Kidney (tissue), 13 donors: ENCODE measurements at regions not wholly inside any gene's neighbourhood (a gene's known extent, or its start where the extent isn't known, plus 50 kb on each side); places are given as distances from the start of the nearest gene placed in this dataset.

Experiments used
- DNase-seq, 5 donors: peaks; one replicate each; pipeline ENCODE4 v3.0.0-alpha.2; 2013 to 2020
- FAIRE-seq: peaks from 2 replicates; lab custom pipeline; 2012; peaks lifted over from hg19 to GRCh38; lab: Jason Lieb, UNC
- H3K27ac ChIP-seq, 2 donors: one replicate each; pipeline ENCODE4 v1.7.0; 2013; ENCODE audit warnings: low read depth in 2 of 2, low read length in 2 of 2, inconsistent platforms in 1 of 2
- H3K27me3 ChIP-seq: one replicate; pipeline ENCODE4 v1.7.1; 2013; ENCODE audit warnings: low read length, inconsistent platforms; ENCODE audit not compliant: control insufficient read depth, insufficient read depth
- H3K36me3 ChIP-seq, 3 donors: one replicate each; pipeline versions ENCODE4 v1.7.0 to v1.7.1; 2013; ENCODE audit warnings: low read length in 3 of 3, control low read depth in 1 of 3, inconsistent platforms in 1 of 3; ENCODE audit not compliant: insufficient read depth in 3 of 3, control insufficient read depth in 2 of 3
- H3K4me1 ChIP-seq, 3 donors: one replicate each; pipeline versions ENCODE4 v1.7.0 to v1.7.1; 2013; ENCODE audit warnings: low read length in 3 of 3, inconsistent platforms in 1 of 3, low read depth in 1 of 3; ENCODE audit not compliant: control insufficient read depth in 2 of 3, insufficient read depth in 2 of 3
- H3K4me3 ChIP-seq, 3 donors: one replicate each; pipeline versions ENCODE4 v1.7.0 to v1.8.1; 2013; ENCODE audit warnings: low read length in 3 of 3, control low read depth in 1 of 3, inconsistent platforms in 1 of 3
- H3K9ac ChIP-seq, 3 donors: one replicate each; pipeline versions ENCODE4 v1.7.0 to v1.7.1; 2013; ENCODE audit warnings: low read length in 3 of 3, control low read depth in 1 of 3, inconsistent platforms in 1 of 3
- H3K9me3 ChIP-seq, 3 donors: one replicate each; pipeline versions ENCODE4 v1.7.0 to v1.7.1; 2013; ENCODE audit warnings: low read length in 3 of 3, control low read depth in 1 of 3, inconsistent platforms in 1 of 3; ENCODE audit not compliant: control insufficient read depth in 2 of 3, insufficient read depth in 1 of 3
- CTCF ChIP-seq: IDR thresholded peaks from 3 replicates; pipeline ENCODE4 v1.5.1; 2012; ENCODE audit warnings: mild to moderate bottlenecking, moderate library complexity, borderline replicate concordance; ENCODE audit not compliant: insufficient read depth; ENCODE audit errors: extremely low read depth
- intact Hi-C: fragments of 100-400 bp; cut with DNase I; formaldehyde crosslinking; loops from one replicate; pipeline ENCODE4 v1.11.1; 2022
- donor health status: control.
- donor health status: control.
- donor health status: control.
- donor health status: control.
- donor health status: control.
- donor health status: DM: yes; HTN: yes; CAD: no.
- donor health status: Normal renal cell carcinoma (clear cell type).

DNA sequence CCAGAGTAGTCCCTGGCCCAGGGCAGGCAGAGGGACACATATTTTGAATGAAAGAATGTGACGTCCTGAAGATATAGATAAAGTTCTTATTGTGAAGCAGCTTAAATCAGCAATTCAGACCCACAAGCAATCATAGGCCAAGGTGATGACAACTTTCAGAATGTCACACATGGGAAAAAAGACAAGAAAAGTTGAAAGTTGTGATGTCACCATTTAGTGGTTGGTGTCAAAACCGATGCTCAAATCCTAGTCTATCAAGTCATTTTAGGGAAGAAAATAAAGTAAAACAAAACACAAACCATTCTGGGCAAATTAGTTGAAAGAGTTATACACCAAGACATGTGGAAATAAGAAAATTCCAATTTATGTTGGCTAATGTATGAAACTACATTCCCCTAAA is 710.8 kb downstream of the DOK5 start:
- Histone ChIP-seq H3K9me3 (no peaks in the 10 kb centered on the region), H3K27me3 (no peaks in the 10 kb centered on the region), H3K9ac (no peak overlapping the region), H3K4me1 (no peaks in the 10 kb centered on the region), H3K36me3 (no peaks in the 10 kb centered on the region), H3K27ac (no peak overlapping the region), H3K4me3 (no peak overlapping the region)
- intact Hi-C loops = no loop called here
- no peak for FAIRE-seq
- TF ChIP-seq CTCF = no peak
- DNase-seq = no peak

- FAIRE-seq (no peak), DNase-seq (peak in 3 of 5 donors; percentile 53 to 81 (median 74))
- no peaks in the 10 kb centered on the region for H3K36me3 ChIP-seq
- H3K27me3 ChIP-seq = no peaks in the 10 kb centered on the region
- intact Hi-C loops = no loop called here
- no peak for TF ChIP-seq CTCF
- H3K27ac ChIP-seq = no peak overlapping the region
- H3K4me3 ChIP-seq = no peak overlapping the region
- H3K9ac ChIP-seq = no peak overlapping the region
- H3K9me3 ChIP-seq = peaks cover 0 to 2% (median 0%) of the 10 kb centered on the region in 3 donors
- no peaks in the 10 kb centered on the region for H3K4me1 ChIP-seq
Measured at GRCh38 chr20:55175081-55175480, 699.7 kb downstream of the DOK5 start.

- intact Hi-C loops = no loop called here
- DNase-seq = no peak
- no peaks in the 10 kb centered on the region for H3K9me3 ChIP-seq
- H3K4me3 ChIP-seq = no peak overlapping the region
- FAIRE-seq = no peak
- no peaks in the 10 kb centered on the region for H3K4me1 ChIP-seq
- TF ChIP-seq CTCF = no peak
- no peaks in the 10 kb centered on the region for H3K36me3 ChIP-seq
- no peaks in the 10 kb centered on the region for H3K27me3 ChIP-seq
- H3K9ac ChIP-seq = no peak overlapping the region
- H3K27ac ChIP-seq = no peak overlapping the region
Measured at GRCh38 chr20:55174635-55175034, 699.2 kb downstream of the DOK5 start.

GRCh38 chr20:55174172-55174571 is 698.8 kb downstream of the DOK5 start:
- Histone ChIP-seq H3K9me3 (no peaks in the 10 kb centered on the region), H3K27ac (no peak overlapping the region), H3K36me3 (no peaks in the 10 kb centered on the region), H3K9ac (no peak overlapping the region), H3K4me1 (no peaks in the 10 kb centered on the region), H3K27me3 (no peaks in the 10 kb centered on the region), H3K4me3 (no peak overlapping the region)
- no peak for FAIRE-seq
- DNase-seq = no peak
- intact Hi-C loops = no loop called here
- TF ChIP-seq CTCF = no peak
